CD4-positive, alpha-beta memory T cell (primary cell): ENCODE measurements at regions not wholly inside any gene's neighbourhood (a gene's known extent, or its start where the extent isn't known, plus 50 kb on each side); places are given as distances from the start of the nearest gene placed in this dataset.

Source experiments
- CTCF ChIA-PET: fragments of 350-600 bp; sonication (Branson Sonifier 250); formaldehyde crosslinking; loops from one replicate; lab custom pipeline; 2021; ENCODE audit warnings: inconsistent platforms; ENCODE audit not compliant: partially characterized antibody; lab: Charles Lee
- POLR2A ChIA-PET: fragments of 350-600 bp; sonication (Branson Sonifier 250); formaldehyde crosslinking; loops from one replicate; lab custom pipeline; 2021; ENCODE audit not compliant: partially characterized antibody; lab: Charles Lee
- DNase-seq, 5 donors: peaks; one replicate each; pipeline versions ENCODE4 v3.0.0 to v3.0.0-alpha.2; 2020 to 2022; ENCODE audit warnings: mixed read lengths in 1 of 5
- H3K27ac ChIP-seq: one replicate; pipeline ENCODE4 v1.7.0; 2013; ENCODE audit warnings: low read depth, low read length
- H3K27me3 ChIP-seq: 2 replicates; pipeline ENCODE4 v1.7.0; 2013; ENCODE audit warnings: mild to moderate bottlenecking, low read length, moderate library complexity; ENCODE audit not compliant: insufficient read depth
- H3K36me3 ChIP-seq: 2 replicates; pipeline ENCODE4 v1.7.0; 2013; ENCODE audit warnings: mild to moderate bottlenecking, low read length, moderate library complexity; ENCODE audit not compliant: insufficient read depth
- H3K4me1 ChIP-seq: 2 replicates; pipeline ENCODE4 v1.7.0; 2013; ENCODE audit warnings: mild to moderate bottlenecking, low read length, moderate library complexity; ENCODE audit not compliant: insufficient read depth
- H3K4me3 ChIP-seq, 2 donors: one replicate each; pipeline ENCODE4 v1.7.0; 2013; ENCODE audit warnings: low read length in 2 of 2, mild to moderate bottlenecking in 1 of 2
- H3K9me3 ChIP-seq, 2 donors: one replicate each; pipeline ENCODE4 v1.7.0; 2013; ENCODE audit warnings: low read length in 2 of 2, control low read depth in 1 of 2; ENCODE audit not compliant: control insufficient read depth in 1 of 2
- H3K27ac Mint-ChIP-seq, 7 donors: one replicate each; pipeline ENCODE4 v1.8.0; 2020 to 2021; ENCODE audit warnings: mixed read lengths in 7 of 7, mild to moderate bottlenecking in 6 of 7, inconsistent platforms in 3 of 7, moderate library complexity in 3 of 7
- H3K27me3 Mint-ChIP-seq, 2 donors: one replicate each; pipeline ENCODE4 v1.8.0; 2020 to 2021; ENCODE audit warnings: mixed read lengths in 2 of 2
- H3K36me3 Mint-ChIP-seq, 2 donors: one replicate each; pipeline ENCODE4 v1.8.0; 2020 to 2021; ENCODE audit warnings: mixed read lengths in 2 of 2, inconsistent platforms in 1 of 2, mild to moderate bottlenecking in 1 of 2
- H3K4me1 Mint-ChIP-seq, 4 donors: one replicate each; pipeline ENCODE4 v1.8.0; 2020 to 2021; ENCODE audit warnings: mixed read lengths in 4 of 4, mild to moderate bottlenecking in 1 of 4
- H3K4me3 Mint-ChIP-seq, 8 donors: one replicate each; pipeline ENCODE4 v1.8.0; 2020 to 2021; ENCODE audit warnings: mixed read lengths in 8 of 8, mild to moderate bottlenecking in 7 of 8, moderate library complexity in 6 of 8, inconsistent platforms in 3 of 8
- H3K9me3 Mint-ChIP-seq, 8 donors: one replicate each; pipeline ENCODE4 v1.8.0; 2020 to 2021; ENCODE audit warnings: mixed read lengths in 8 of 8, mild to moderate bottlenecking in 5 of 8, inconsistent platforms in 3 of 8, moderate library complexity in 1 of 8
- intact Hi-C: fragments of 100-400 bp; cut with micrococcal nuclease; formaldehyde crosslinking; loops from one replicate; pipeline ENCODE4 v1.15.1; 2023

GRCh38 chr3:139128803-139129202 is 84.1 kb upstream of the PRR23C start:
- intact Hi-C loops = no loop called here
- Histone ChIP-seq H3K9me3 (no peaks in the 10 kb centered on the region), H3K36me3 (no peaks in the 10 kb centered on the region), H3K27ac (no peak overlapping the region), H3K27me3 (no peaks in the 10 kb centered on the region), H3K4me3 (no peak overlapping the region), H3K4me1 (no peaks in the 10 kb centered on the region)
- no peaks in the 10 kb centered on the region for H3K36me3 Mint-ChIP-seq
- ChIA-PET POLR2A (no interaction called here), CTCF (no interaction called here)
- H3K27ac Mint-ChIP-seq = no peak overlapping the region
- H3K4me1 Mint-ChIP-seq = no peaks in the 10 kb centered on the region
- H3K9me3 Mint-ChIP-seq = peaks cover 0 to 2% (median 0%) of the 10 kb centered on the region in 8 donors
- peaks cover 2% of the 10 kb centered on the region in 2 donors for H3K27me3 Mint-ChIP-seq
- DNase-seq = no peak
- no peak overlapping the region for H3K4me3 Mint-ChIP-seq

GRCh38 chr3:139129892-139130291 is 85.2 kb upstream of the PRR23C start:
- H3K9me3 ChIP-seq = no peaks in the 10 kb centered on the region
- H3K4me1 Mint-ChIP-seq = no peaks in the 10 kb centered on the region
- no peaks in the 10 kb centered on the region for H3K4me1 ChIP-seq
- H3K36me3 ChIP-seq = no peaks in the 10 kb centered on the region
- DNase-seq = no peak
- no peak overlapping the region for H3K27ac Mint-ChIP-seq
- no peak overlapping the region for H3K4me3 ChIP-seq
- CTCF ChIA-PET = no interaction called here
- peaks cover 0 to 2% of the 10 kb centered on the region in 2 donors for H3K27me3 Mint-ChIP-seq
- POLR2A ChIA-PET = no interaction called here
- no peak overlapping the region for H3K4me3 Mint-ChIP-seq
- no peaks in the 10 kb centered on the region for H3K27me3 ChIP-seq
- H3K27ac ChIP-seq = no peak overlapping the region
- intact Hi-C loops = no loop called here
- peaks cover 0 to 2% (median 0%) of the 10 kb centered on the region in 8 donors for H3K9me3 Mint-ChIP-seq
- no peaks in the 10 kb centered on the region for H3K36me3 Mint-ChIP-seq

- no peak for DNase-seq
- Mint-ChIP-seq H3K36me3 (no peaks in the 10 kb centered on the region), H3K27ac (no peak overlapping the region), H3K4me1 (no peaks in the 10 kb centered on the region), H3K9me3 (peaks cover 0 to 2% (median 0%) of the 10 kb centered on the region in 8 donors), H3K27me3 (peaks cover 0 to 2% of the 10 kb centered on the region in 2 donors), H3K4me3 (no peak overlapping the region)
- Histone ChIP-seq H3K27me3 (no peaks in the 10 kb centered on the region), H3K27ac (no peak overlapping the region), H3K9me3 (no peaks in the 10 kb centered on the region), H3K4me3 (no peak overlapping the region), H3K4me1 (no peaks in the 10 kb centered on the region), H3K36me3 (no peaks in the 10 kb centered on the region)
- ChIA-PET CTCF (no interaction called here), POLR2A (no interaction called here)
- intact Hi-C loops = no loop called here
Measured at GRCh38 chr3:139130390-139131140, 85.9 kb upstream of the PRR23C start.

GRCh38 chr3:139131951-139132350 is 87.3 kb upstream of the PRR23C start:
- Mint-ChIP-seq H3K4me3 (no peak overlapping the region), H3K27me3 (peaks cover 0 to 2% of the 10 kb centered on the region in 2 donors), H3K9me3 (peaks cover 0 to 2% (median 0%) of the 10 kb centered on the region in 8 donors), H3K4me1 (no peaks in the 10 kb centered on the region), H3K27ac (no peak overlapping the region), H3K36me3 (no peaks in the 10 kb centered on the region)
- Histone ChIP-seq H3K27ac (no peak overlapping the region), H3K36me3 (no peaks in the 10 kb centered on the region), H3K27me3 (no peaks in the 10 kb centered on the region), H3K9me3 (no peaks in the 10 kb centered on the region), H3K4me3 (no peak overlapping the region), H3K4me1 (no peaks in the 10 kb centered on the region)
- ChIA-PET POLR2A (no interaction called here), CTCF (no interaction called here)
- DNase-seq = no peak
- intact Hi-C loops = no loop called here

GRCh38 chr3:139132976-139133375 is 88.3 kb upstream of the PRR23C start:
- no peaks in the 10 kb centered on the region for H3K27me3 ChIP-seq
- no peak overlapping the region for H3K27ac Mint-ChIP-seq
- CTCF ChIA-PET = no interaction called here
- no peak overlapping the region for H3K4me3 Mint-ChIP-seq
- no peaks in the 10 kb centered on the region for H3K4me1 ChIP-seq
- H3K4me3 ChIP-seq = no peak overlapping the region
- no peak for DNase-seq
- H3K36me3 ChIP-seq = no peaks in the 10 kb centered on the region
- intact Hi-C loops = no loop called here
- POLR2A ChIA-PET = interaction anchor here (0.6 kb wide), 1 partner anchor 10 kb away, joined by 3 read pairs; no protein-coding TSS in a partner anchor
- no peaks in the 10 kb centered on the region for H3K36me3 Mint-ChIP-seq
- peaks cover 0 to 2% (median 0%) of the 10 kb centered on the region in 8 donors for H3K9me3 Mint-ChIP-seq
- H3K9me3 ChIP-seq = no peaks in the 10 kb centered on the region
- no peaks in the 10 kb centered on the region for H3K27me3 Mint-ChIP-seq
- H3K4me1 Mint-ChIP-seq = no peaks in the 10 kb centered on the region
- no peak overlapping the region for H3K27ac ChIP-seq

GRCh38 chr3:139134678-139135372 is 90.1 kb upstream of the PRR23C start:
- H3K27ac Mint-ChIP-seq = no peak overlapping the region
- H3K27me3 Mint-ChIP-seq = no peaks in the 10 kb centered on the region
- no peaks in the 10 kb centered on the region for H3K4me1 Mint-ChIP-seq
- ChIA-PET POLR2A (no interaction called here), CTCF (no interaction called here)
- no peaks in the 10 kb centered on the region for H3K27me3 ChIP-seq
- H3K9me3 ChIP-seq = no peaks in the 10 kb centered on the region
- intact Hi-C loops = no loop called here
- peaks cover 0 to 2% (median 0%) of the 10 kb centered on the region in 8 donors for H3K9me3 Mint-ChIP-seq
- H3K4me3 Mint-ChIP-seq = no peak overlapping the region
- no peak overlapping the region for H3K27ac ChIP-seq
- H3K36me3 ChIP-seq = no peaks in the 10 kb centered on the region
- H3K4me3 ChIP-seq = no peak overlapping the region
- no peaks in the 10 kb centered on the region for H3K4me1 ChIP-seq
- no peaks in the 10 kb centered on the region for H3K36me3 Mint-ChIP-seq
- no peak for DNase-seq

- Histone ChIP-seq H3K9me3 (no peaks in the 10 kb centered on the region), H3K27ac (no peak overlapping the region), H3K36me3 (no peaks in the 10 kb centered on the region), H3K27me3 (no peaks in the 10 kb centered on the region), H3K4me1 (no peaks in the 10 kb centered on the region), H3K4me3 (no peak overlapping the region)
- POLR2A ChIA-PET = no interaction called here
- DNase-seq = no peak
- Mint-ChIP-seq H3K27ac (no peak overlapping the region), H3K4me3 (no peak overlapping the region), H3K4me1 (no peaks in the 10 kb centered on the region), H3K36me3 (no peaks in the 10 kb centered on the region), H3K9me3 (peaks cover 0 to 2% (median 0%) of the 10 kb centered on the region in 8 donors), H3K27me3 (peaks cover 0 to 4% of the 10 kb centered on the region in 2 donors)
- intact Hi-C loops = no loop called here
- CTCF ChIA-PET = no interaction called here
Measured at GRCh38 chr3:139135657-139136056, 91.0 kb upstream of the PRR23C start.
